IMR-90 (cell line): ENCODE measurements at regions not wholly inside any gene's neighbourhood (a gene's known extent, or its start where the extent isn't known, plus 50 kb on each side); places are given as distances from the start of the nearest gene placed in this dataset.

ENCODE experiments used
- BHLHE40 ChIP-seq: fragments of 150-350 bp; IDR thresholded peaks from 2 replicates; pipeline ENCODE4 v1.6.1; 2016; ENCODE audit warnings: mild to moderate bottlenecking, low read depth, low read length
- CEBPB ChIP-seq: IDR thresholded peaks from 2 replicates; pipeline ENCODE4 v1.6.1; 2012; ENCODE audit warnings: low read depth, low read length, improper control_type of control experiment
- CHD1 ChIP-seq: IDR thresholded peaks from 2 replicates; pipeline ENCODE4 v1.6.1; 2012; ENCODE audit warnings: low read depth, low read length, improper control_type of control experiment
- CTCF ChIP-seq: conservative IDR thresholded peaks from 2 replicates; pipeline ENCODE4 v1.5.1; 2012; ENCODE audit warnings: mild to moderate bottlenecking, low read depth, low read length, improper control_type of control experiment
- MAFK ChIP-seq: IDR thresholded peaks from 2 replicates; pipeline ENCODE4 v1.6.1; 2012; ENCODE audit warnings: low read depth, low read length, improper control_type of control experiment
- MAZ ChIP-seq: IDR thresholded peaks from 2 replicates; pipeline ENCODE4 v1.6.1; 2012; ENCODE audit warnings: low read depth, mild to moderate bottlenecking, low read length, improper control_type of control experiment, moderate library complexity, borderline replicate concordance
- POLR2A ChIP-seq: IDR thresholded peaks from 2 replicates; pipeline ENCODE4 v1.6.1; 2012; ENCODE audit warnings: mild to moderate bottlenecking, low read depth, low read length
- RAD21 ChIP-seq: IDR thresholded peaks from 2 replicates; pipeline ENCODE4 v1.6.1; 2012; ENCODE audit warnings: low read length, improper control_type of control experiment
- RCOR1 ChIP-seq: IDR thresholded peaks from 2 replicates; pipeline ENCODE4 v1.6.1; 2012; ENCODE audit warnings: mild to moderate bottlenecking, low read length, improper control_type of control experiment; ENCODE audit not compliant: insufficient replicate concordance
- RFX5 ChIP-seq: IDR thresholded peaks from 2 replicates; pipeline ENCODE4 v1.8.0; 2012; ENCODE audit warnings: low read depth, mild to moderate bottlenecking, low read length, moderate library complexity
- USF2 ChIP-seq: fragments of 150-350 bp; IDR thresholded peaks from 2 replicates; pipeline ENCODE4 v1.6.1; 2017; ENCODE audit warnings: mild to moderate bottlenecking, antibody characterized with exemption, low read length, low read depth

GRCh38 chr19:28727480-28728159 is 485.3 kb downstream of the UQCRFS1 start:
- no peak for TF ChIP-seq BHLHE40
- TF ChIP-seq CTCF = no peak
- TF ChIP-seq CHD1 = no peak
- TF ChIP-seq POLR2A = no peak
- TF ChIP-seq MAFK = no peak
- no peak for TF ChIP-seq RCOR1
- no peak for TF ChIP-seq MAZ
- TF ChIP-seq USF2 = no peak
- TF ChIP-seq RFX5 = no peak
- no peak for TF ChIP-seq RAD21
- TF ChIP-seq CEBPB = no peak
